Erythroblast (primary cell): ENCODE measurements at regions not wholly inside any gene's neighbourhood (a gene's known extent, or its start where the extent isn't known, plus 50 kb on each side); places are given as distances from the start of the nearest gene placed in this dataset.

ENCODE experiments used
- GATA1 ChIP-seq: IDR thresholded peaks from 2 replicates; pipeline ENCODE4 v1.6.1; 2011; ENCODE audit warnings: low read depth, mild to moderate bottlenecking, control low read depth, low read length, moderate library complexity
- POLR2A ChIP-seq: IDR thresholded peaks from 2 replicates; pipeline ENCODE4 v1.6.1; 2011; ENCODE audit warnings: mild to moderate bottlenecking, low read length

DNA sequence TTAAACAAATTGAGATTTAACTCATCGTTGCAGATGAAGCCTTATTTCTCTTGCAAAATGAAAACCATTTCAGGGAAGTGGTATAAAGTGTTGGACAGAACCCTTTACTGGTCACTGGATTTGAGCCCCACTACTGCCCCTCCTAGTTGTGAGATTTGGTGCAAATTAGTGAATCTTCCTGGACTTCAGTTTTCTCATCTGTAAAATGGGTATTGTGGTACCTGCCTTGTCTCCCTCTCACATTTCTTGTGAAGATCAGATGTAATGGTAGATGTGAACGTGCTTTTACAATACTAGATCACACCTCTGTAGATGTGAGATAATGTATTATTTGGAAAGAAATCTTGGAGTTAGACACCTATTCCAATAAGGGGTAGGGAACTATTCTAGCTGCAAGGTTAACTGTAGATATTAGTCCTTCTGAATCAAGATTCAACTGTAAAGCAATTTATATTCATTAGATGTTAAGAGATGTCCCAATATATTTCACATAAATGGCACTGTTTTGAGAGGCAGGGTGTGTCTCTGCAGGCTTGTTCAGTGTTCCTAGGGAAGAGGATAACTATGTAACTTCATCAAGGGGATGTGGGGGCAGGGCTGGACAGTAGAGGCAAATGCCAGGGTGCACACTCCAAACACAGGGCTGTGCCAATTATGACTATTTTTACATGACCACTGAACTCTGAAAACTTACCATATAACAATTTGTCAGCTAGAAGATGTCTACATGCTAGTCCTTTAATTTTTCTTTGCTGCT lies 112.4 kb upstream of the PFN2 start:
- no peak for TF ChIP-seq POLR2A
- TF ChIP-seq GATA1: no peak
